Activated CD4-positive, alpha-beta T cell treated with anti-CD3 and anti-CD28 coated beads, Interleukin-2, amount 10 ng/mL, durations not matched to agents 24 days and 14 days (primary cell): ENCODE measurements at regions not wholly inside any gene's neighbourhood (a gene's known extent, or its start where the extent isn't known, plus 50 kb on each side); places are given as distances from the start of the nearest gene placed in this dataset.

Source experiments
- DNase-seq: peaks from one replicate; pipeline ENCODE4 v3.0.0; 2022
- H3K27ac Mint-ChIP-seq: one replicate; pipeline ENCODE4 v1.8.0; 2022; ENCODE audit warnings: mild to moderate bottlenecking, mixed read lengths
- H3K27me3 Mint-ChIP-seq: one replicate; pipeline ENCODE4 v1.8.0; 2022; ENCODE audit warnings: mixed read lengths
- H3K36me3 Mint-ChIP-seq: one replicate; pipeline ENCODE4 v1.8.0; 2022; ENCODE audit warnings: low read depth, mild to moderate bottlenecking, mixed read lengths
- H3K4me1 Mint-ChIP-seq: one replicate; pipeline ENCODE4 v1.8.0; 2021; ENCODE audit warnings: mixed read lengths
- H3K4me3 Mint-ChIP-seq: one replicate; pipeline ENCODE4 v1.8.0; 2022; ENCODE audit warnings: mild to moderate bottlenecking, moderate library complexity, mixed read lengths
- H3K9me3 Mint-ChIP-seq: one replicate; pipeline ENCODE4 v1.8.0; 2021; ENCODE audit warnings: mixed read lengths
- intact Hi-C: fragments of 100-400 bp; cut with micrococcal nuclease; formaldehyde crosslinking; loops from one replicate; pipeline ENCODE4 v1.15.1; 2023

DNA sequence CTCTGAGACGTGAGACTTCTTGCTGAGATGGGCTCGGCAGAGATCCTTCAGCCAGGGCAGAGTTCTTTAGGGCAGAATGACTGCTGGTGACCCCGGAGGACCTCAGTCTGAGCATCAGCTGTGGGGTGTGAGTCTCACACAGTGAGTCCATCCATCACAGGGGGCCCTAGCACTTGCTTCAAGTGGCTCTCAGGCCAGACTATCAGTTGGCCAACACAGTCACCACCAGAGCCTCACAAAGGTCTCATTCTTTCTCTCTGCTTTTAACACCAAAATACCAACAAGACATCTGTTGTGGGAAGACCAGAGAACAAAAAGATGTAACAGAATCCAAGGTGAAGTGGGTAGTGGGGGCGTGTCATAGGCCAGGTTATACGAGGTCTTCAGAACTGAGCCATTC lies 345.6 kb upstream of the NRP1 start:
- no peak for DNase-seq
- intact Hi-C loops: no loop called here
- no peaks in the 10 kb centered on the region for H3K36me3 Mint-ChIP-seq
- H3K9me3 Mint-ChIP-seq: no peaks in the 10 kb centered on the region
- no peaks in the 10 kb centered on the region for H3K4me1 Mint-ChIP-seq
- H3K27ac Mint-ChIP-seq: no peak overlapping the region
- no peaks in the 10 kb centered on the region for H3K27me3 Mint-ChIP-seq
- no peak overlapping the region for H3K4me3 Mint-ChIP-seq

DNA sequence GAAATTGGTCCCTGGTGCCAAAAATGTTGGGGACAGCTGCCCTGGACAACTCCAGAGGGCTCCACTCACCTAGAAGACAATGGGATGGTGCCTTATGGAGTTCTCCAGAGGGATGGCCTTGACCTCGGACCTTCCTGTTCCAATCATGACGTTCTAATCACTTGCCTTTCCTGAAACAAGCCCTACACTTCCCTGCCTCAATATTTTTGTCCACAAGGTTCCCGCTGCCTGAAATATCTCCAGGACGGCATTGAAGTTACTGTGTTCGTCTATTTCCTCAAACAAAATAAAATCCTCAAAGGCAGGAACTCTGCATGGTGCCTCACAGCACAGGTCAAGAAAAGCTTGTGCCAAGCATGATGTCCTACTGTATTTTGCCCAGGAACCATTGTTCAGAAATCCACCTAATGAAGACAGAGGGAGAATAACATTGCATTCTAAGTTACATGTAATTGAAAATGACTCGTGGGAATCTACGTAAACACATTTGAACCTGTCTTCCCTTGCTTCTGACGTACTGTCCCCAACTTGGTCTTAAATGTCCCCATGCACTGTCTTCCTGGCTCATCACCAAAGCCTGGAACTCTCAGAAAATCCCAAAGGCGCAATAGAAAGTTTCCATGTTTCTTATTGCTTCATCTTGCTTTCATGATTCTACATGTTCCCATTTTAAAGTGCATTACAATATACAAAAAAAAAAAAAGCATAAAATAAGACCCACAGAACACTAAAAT lies 342.3 kb upstream of the NRP1 start:
- no peak for DNase-seq
- intact Hi-C loops: no loop called here
- H3K4me3 Mint-ChIP-seq: no peak overlapping the region
- H3K4me1 Mint-ChIP-seq: no peaks in the 10 kb centered on the region
- no peak overlapping the region for H3K27ac Mint-ChIP-seq
- H3K27me3 Mint-ChIP-seq: no peaks in the 10 kb centered on the region
- H3K36me3 Mint-ChIP-seq: no peaks in the 10 kb centered on the region
- no peaks in the 10 kb centered on the region for H3K9me3 Mint-ChIP-seq

DNA sequence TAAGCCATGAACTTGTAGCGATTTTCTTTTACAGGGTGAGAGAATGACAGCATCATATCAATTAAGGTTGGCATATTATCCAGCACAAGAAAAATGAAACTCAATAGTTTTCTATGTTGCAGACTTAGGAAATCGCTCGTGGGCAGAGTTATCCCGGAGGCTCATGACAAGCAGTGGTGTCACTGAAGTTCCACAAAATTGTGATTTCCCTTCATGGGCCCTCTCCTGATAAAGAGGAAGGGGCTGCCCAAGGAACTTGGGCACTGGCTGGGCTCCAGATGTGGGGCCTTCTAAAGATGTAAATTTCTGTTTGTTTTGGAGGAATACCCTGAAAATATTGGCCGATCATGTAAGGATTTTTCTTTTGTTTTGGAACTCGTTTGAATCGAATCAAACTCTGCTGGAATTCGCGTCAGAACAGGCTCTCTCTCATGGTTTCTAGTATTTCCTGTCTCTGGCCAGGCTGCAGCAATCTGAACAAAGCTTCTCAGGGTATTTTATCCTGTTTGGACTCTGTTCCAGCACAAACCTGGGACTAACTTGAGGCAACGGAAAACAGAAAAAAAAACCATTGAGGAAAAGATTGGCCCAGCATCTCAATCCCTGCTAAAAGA lies 340.6 kb upstream of the NRP1 start:
- no peaks in the 10 kb centered on the region for H3K27me3 Mint-ChIP-seq
- no peak for DNase-seq
- H3K27ac Mint-ChIP-seq: no peak overlapping the region
- H3K9me3 Mint-ChIP-seq: no peaks in the 10 kb centered on the region
- no peak overlapping the region for H3K4me3 Mint-ChIP-seq
- H3K4me1 Mint-ChIP-seq: no peaks in the 10 kb centered on the region
- intact Hi-C loops: no loop called here
- no peaks in the 10 kb centered on the region for H3K36me3 Mint-ChIP-seq

DNA sequence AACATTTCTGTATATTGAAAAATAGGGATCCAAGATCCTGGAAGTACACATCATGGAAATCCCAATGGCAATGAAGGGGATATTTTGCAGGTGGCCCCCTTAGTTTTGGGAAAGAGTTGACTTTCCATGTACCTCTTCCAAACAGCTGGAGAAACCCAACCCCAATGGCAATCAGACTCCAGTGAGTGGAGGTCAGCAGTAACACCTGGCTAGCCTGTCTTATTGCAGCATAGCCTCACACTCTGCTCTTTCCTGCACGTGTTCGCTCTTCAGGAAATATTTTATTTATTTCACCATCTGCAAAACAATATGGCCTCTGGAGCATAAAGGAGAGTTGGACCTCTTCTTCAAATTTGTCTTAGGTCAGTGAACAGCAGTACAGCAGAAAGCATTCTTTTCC lies 340.0 kb upstream of the NRP1 start:
- DNase-seq: no peak
- Mint-ChIP-seq H3K27me3 (no peaks in the 10 kb centered on the region), H3K4me1 (no peaks in the 10 kb centered on the region), H3K36me3 (no peaks in the 10 kb centered on the region), H3K4me3 (no peak overlapping the region), H3K9me3 (no peaks in the 10 kb centered on the region), H3K27ac (no peak overlapping the region)
- intact Hi-C loops: no loop called here

DNA sequence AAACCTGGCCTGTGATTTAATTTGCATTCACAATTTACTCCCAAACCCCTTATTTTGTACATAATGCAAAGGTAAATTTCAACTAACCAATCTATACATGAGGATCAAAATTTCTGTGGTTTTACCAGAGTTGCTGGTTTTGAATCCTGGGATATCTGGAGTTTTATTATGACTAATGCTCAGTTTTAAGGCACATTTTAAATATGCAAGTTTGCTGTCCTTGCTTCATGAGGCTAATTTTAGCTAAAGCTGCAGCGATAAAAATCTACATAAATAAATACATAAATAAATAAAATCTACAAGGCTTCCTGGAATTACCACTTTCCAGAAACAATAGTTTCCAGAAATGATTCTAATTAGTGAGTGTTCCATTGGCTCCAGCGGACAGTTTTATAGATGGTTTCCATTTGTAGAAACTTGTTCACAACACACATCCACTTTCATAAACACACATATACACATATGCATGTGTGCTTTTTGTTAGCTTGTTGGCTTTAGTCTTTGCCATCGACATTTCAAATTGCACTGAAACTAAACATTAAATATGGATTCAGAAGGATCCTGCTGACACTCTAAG lies 339.5 kb upstream of the NRP1 start:
- intact Hi-C loops: no loop called here
- H3K27me3 Mint-ChIP-seq: no peaks in the 10 kb centered on the region

DNA sequence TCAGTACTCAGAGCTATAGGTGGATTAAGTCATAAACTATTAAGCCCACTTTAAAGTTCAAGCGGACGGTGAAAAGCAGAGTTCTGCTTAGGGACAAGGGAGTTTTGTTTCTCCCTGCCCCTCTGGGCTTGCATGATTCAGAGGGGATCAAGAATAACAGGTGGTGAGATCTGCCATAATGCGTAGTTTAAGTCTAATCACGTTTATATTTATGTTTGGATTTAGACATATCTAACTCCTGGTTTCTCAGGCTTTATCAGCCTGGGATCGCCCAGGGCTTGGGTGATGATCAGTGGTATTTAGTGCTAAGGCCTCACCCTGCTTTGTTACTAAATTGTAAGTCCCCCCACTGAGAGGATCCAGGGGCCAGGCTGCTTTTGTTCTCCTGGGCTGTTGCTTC lies 335.4 kb upstream of the NRP1 start:
- H3K4me3 Mint-ChIP-seq: no peak overlapping the region

More for the DNA sequence above, 339.5 kb upstream of the NRP1 start:
- Mint-ChIP-seq H3K4me1 (no peaks in the 10 kb centered on the region), H3K4me3 (no peak overlapping the region), H3K27ac (no peak overlapping the region), H3K36me3 (no peaks in the 10 kb centered on the region), H3K9me3 (no peaks in the 10 kb centered on the region)
- DNase-seq: no peak

DNA sequence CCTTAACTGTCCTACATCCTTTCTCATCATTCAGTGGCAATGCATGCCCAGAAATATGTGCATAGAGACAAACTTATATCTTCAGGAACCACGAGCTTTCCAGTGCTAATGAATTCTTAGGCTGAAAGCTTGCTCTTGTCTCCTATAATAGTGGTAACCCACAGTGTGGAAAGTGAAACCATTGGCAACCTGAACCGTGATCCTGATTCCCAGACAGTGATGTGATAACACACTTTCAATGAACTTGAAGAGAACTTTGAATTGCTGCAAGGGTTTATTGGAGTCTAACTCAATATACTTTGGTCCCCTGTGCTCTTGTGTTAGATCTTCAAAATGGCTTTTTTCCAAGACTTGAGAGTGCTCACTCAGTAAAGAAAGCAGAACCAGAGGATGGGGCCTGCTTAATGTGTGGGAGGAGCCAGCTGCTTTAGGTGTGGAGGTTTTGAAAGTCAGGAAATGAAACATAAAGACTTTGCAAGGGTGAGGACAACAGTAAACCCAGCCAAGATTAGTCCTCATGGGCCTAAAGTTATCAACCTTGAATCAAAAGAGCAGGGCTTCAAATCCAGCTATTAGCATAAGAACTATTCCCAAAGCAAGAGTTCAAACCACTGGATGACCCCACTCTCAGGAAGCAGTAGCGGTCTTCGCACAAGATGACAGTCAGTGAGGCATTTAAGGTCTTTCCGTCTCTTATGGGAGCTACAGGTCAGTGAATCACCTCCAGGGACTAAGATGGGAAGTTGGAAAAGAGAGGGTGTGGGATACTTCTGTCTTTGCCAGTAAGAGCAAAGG lies 332.4 kb upstream of the NRP1 start:
- intact Hi-C loops: no loop called here
- Mint-ChIP-seq H3K27me3 (peaks cover 2% of the 10 kb centered on the region), H3K36me3 (no peaks in the 10 kb centered on the region), H3K9me3 (no peaks in the 10 kb centered on the region), H3K27ac (no peak overlapping the region), H3K4me3 (no peak overlapping the region), H3K4me1 (peaks cover 4% of the 10 kb centered on the region)
- no peak for DNase-seq

More for the DNA sequence above, 335.4 kb upstream of the NRP1 start:
- Mint-ChIP-seq H3K27me3 (no peaks in the 10 kb centered on the region), H3K27ac (no peak overlapping the region), H3K36me3 (no peaks in the 10 kb centered on the region), H3K9me3 (no peaks in the 10 kb centered on the region), H3K4me1 (peaks cover 2% of the 10 kb centered on the region)
- DNase-seq: no peak
- intact Hi-C loops: no loop called here

DNA sequence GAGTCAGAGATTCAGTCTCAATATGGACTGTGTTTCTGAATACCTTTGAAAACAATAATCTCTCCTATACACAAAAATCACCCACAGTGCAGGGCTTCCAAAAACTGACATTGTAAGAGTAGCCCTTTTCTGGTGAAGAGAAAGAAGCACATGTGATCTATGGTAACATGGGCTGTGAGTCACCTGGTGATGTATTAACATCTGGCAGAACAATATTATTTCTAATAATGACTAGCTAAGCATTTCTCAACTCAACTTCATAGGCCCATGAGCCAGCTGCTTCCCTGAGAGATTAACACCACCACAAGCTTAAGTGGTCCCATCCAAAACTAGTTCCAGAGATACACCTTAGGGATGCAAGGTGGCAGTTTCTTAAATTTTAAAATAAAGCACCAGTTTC lies 331.0 kb upstream of the NRP1 start:
- Mint-ChIP-seq H3K4me3 (no peak overlapping the region), H3K4me1 (peaks cover 6% of the 10 kb centered on the region), H3K27ac (no peak overlapping the region), H3K36me3 (no peaks in the 10 kb centered on the region), H3K9me3 (no peaks in the 10 kb centered on the region), H3K27me3 (peaks cover 5% of the 10 kb centered on the region)
- intact Hi-C loops: no loop called here
- DNase-seq: no peak

DNA sequence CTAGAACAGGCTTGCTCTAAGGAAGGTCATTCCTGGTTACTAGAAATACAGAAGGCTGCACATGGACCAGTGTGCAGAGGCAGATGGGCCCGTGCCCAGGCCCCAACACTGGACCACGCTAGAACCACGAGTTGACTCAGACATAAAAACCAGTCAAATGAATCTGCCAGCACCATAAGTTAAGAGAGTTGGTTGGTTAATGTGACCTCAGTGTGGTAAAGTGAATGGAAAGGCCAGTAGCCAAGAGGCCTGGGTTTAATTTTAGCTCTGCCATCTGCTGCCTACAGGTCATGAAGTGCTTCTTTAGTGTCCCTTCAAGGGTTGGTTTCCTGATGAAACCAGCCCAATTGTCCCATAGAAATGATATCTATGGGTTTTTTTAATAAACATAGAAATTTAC lies 329.6 kb upstream of the NRP1 start:
- Mint-ChIP-seq H3K9me3 (no peaks in the 10 kb centered on the region), H3K27ac (no peak overlapping the region), H3K27me3 (peaks cover 5% of the 10 kb centered on the region), H3K36me3 (no peaks in the 10 kb centered on the region), H3K4me1 (peaks cover 6% of the 10 kb centered on the region), H3K4me3 (no peak overlapping the region)
- intact Hi-C loops: no loop called here
- DNase-seq: no peak

DNA sequence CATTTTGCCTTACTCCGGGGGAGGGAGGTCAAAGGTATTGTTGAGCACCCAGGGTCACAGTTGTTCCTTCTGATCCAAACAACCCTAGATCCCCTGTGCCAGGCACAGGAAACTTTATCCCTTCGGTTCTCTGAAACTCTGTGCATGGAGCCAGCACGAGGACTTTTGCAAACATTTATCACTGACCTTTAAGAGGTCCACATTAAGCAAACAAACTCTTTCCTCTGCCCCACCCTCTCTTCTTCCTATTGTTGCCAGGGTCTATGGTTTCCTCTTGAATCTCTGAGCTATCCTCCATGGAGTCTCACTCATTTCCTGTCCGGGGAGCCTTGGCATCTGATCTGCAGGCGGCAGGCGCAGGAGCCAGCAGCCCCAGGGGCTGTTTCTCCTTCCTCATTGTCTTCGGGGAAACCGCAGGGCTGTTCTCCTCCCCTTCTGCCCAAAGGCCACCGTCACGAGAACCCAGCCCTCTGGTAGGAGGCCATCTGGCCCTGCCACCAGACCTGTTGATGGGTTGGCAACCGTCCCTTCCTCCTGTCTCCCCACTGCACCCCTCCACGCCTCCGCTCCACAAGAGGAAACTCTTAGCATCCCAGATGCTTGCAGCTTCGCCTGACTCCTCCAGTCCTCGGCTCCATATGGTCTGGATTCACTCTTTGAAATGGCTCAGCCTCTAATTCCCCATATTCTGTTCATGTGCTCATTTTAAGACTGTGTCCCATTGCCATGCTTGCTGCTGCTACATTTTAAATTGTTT lies 327.3 kb upstream of the NRP1 start:
- H3K36me3 Mint-ChIP-seq: no peaks in the 10 kb centered on the region
- no peak overlapping the region for H3K27ac Mint-ChIP-seq
- peaks cover 4% of the 10 kb centered on the region for H3K4me1 Mint-ChIP-seq
- DNase-seq: no peak
- intact Hi-C loops: no loop called here
- peaks cover 5% of the 10 kb centered on the region for H3K27me3 Mint-ChIP-seq
- no peak overlapping the region for H3K4me3 Mint-ChIP-seq
- H3K9me3 Mint-ChIP-seq: no peaks in the 10 kb centered on the region

DNA sequence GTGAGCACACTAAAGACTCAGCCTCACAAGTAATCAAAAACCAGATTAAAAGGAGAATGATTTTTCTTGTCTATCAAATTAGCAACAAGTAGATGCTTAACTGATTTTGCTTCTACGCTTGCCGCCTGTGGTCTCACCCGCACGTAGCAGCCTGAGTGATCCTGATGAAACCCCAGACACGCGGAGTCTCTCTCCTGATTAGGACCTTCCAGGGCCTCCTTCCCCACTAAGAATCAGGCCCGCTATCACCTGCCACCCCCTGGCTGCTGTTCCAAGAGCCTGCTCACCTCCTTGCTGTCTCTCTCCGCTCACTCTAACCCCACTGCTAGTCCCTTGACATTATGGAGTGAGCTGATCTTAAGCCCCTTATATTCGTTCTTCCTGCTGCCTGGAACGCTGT lies 325.9 kb upstream of the NRP1 start:
- H3K4me3 Mint-ChIP-seq: no peak overlapping the region
- intact Hi-C loops: no loop called here
- H3K9me3 Mint-ChIP-seq: no peaks in the 10 kb centered on the region
- H3K27ac Mint-ChIP-seq: no peak overlapping the region
- H3K36me3 Mint-ChIP-seq: no peaks in the 10 kb centered on the region
- peaks cover 4% of the 10 kb centered on the region for H3K4me1 Mint-ChIP-seq
- peaks cover 5% of the 10 kb centered on the region for H3K27me3 Mint-ChIP-seq
- DNase-seq: no peak

DNA sequence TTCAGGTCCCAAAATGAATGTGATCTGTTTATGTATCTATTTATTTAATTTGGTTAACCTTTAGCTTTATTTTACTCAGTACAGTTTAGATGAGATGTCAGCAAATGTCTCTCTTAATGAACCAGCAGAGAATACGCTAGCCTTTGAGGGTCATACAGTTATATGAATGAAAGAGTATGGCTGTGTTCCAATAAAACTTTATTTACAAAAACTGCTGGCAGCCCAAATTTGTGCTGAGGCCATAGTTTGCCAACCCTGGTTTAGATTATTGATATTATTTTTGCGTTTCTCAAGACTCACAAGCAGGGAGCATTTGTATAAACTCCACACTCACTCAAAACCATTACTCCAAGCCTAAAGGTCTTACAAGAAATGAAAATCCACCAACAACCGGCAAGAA lies 323.4 kb upstream of the NRP1 start:
- Mint-ChIP-seq H3K27me3 (peaks cover 5% of the 10 kb centered on the region), H3K36me3 (no peaks in the 10 kb centered on the region), H3K4me3 (no peak overlapping the region), H3K4me1 (peaks cover 4% of the 10 kb centered on the region), H3K27ac (no peak overlapping the region), H3K9me3 (no peaks in the 10 kb centered on the region)
- intact Hi-C loops: no loop called here
- no peak for DNase-seq

DNA sequence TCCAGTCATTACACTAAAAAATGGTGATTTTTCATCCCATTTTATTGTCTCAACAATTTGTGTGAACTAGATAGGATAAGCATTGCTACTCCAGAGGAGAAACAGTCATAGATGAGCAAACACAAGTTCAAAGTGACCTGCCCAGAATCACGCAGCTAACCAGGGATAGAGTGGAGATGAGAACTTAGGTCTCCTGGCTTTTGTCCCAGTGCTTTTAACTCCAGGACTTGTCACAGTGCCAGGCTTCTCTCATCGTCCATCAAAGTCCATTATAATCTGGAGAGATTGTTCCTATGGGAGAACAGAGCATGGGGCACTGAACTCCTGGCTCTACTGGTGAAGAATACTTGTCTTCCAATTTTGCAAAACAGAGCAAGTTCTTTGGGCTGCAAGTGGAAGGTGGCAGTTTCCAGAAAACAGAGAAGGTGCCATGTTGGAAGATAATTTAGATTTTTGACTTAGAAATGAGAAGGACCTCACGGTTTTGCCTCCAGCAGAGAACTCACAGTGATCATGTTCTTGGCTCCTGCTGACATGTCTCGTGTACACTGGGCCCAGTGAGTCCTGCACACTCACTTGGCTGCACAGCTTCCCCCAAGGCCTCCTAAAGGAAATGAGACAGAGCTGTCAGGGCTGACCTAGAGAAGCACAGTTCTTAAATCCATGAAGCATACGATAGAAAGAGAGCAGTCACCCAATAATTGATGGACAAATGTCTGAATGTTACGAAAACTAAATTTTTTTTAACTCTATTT lies 322.9 kb upstream of the NRP1 start:
- no peaks in the 10 kb centered on the region for H3K36me3 Mint-ChIP-seq
- no peak overlapping the region for H3K4me3 Mint-ChIP-seq
- peaks cover 4% of the 10 kb centered on the region for H3K4me1 Mint-ChIP-seq
- H3K27me3 Mint-ChIP-seq: peaks cover 5% of the 10 kb centered on the region
- no peaks in the 10 kb centered on the region for H3K9me3 Mint-ChIP-seq
- no peak for DNase-seq
- no peak overlapping the region for H3K27ac Mint-ChIP-seq
- intact Hi-C loops: no loop called here
